Mucosa of rectum (tissue), 2 donors: ENCODE measurements at regions not wholly inside any gene's neighbourhood (a gene's known extent, or its start where the extent isn't known, plus 50 kb on each side); places are given as distances from the start of the nearest gene placed in this dataset.

ENCODE experiments used
- H3K27ac ChIP-seq, 2 donors: one replicate each; pipeline ENCODE4 v1.7.0; 2013; ENCODE audit warnings: inconsistent platforms in 2 of 2, low read depth in 2 of 2, low read length in 2 of 2
- H3K27me3 ChIP-seq, 2 donors: one replicate each; pipeline ENCODE4 v1.7.0; 2013; ENCODE audit warnings: low read length in 2 of 2; ENCODE audit not compliant: control insufficient read depth in 2 of 2, insufficient read depth in 2 of 2
- H3K36me3 ChIP-seq, 2 donors: one replicate each; pipeline ENCODE4 v1.7.0; 2013; ENCODE audit warnings: low read length in 2 of 2; ENCODE audit not compliant: control insufficient read depth in 2 of 2, insufficient read depth in 2 of 2
- H3K4me1 ChIP-seq, 2 donors: one replicate each; pipeline ENCODE4 v1.7.0; 2013; ENCODE audit warnings: low read length in 2 of 2, mild to moderate bottlenecking in 1 of 2; ENCODE audit not compliant: control insufficient read depth in 2 of 2, insufficient read depth in 2 of 2
- H3K4me3 ChIP-seq, 2 donors: one replicate each; pipeline ENCODE4 v1.7.0; 2013; ENCODE audit warnings: low read length in 2 of 2
- H3K9ac ChIP-seq, 2 donors: one replicate each; pipeline ENCODE4 v1.7.0; 2013; ENCODE audit warnings: low read length in 2 of 2, low read depth in 1 of 2, mild to moderate bottlenecking in 1 of 2
- H3K9me3 ChIP-seq, 2 donors: one replicate each; pipeline ENCODE4 v1.7.0; 2013; ENCODE audit warnings: low read length in 2 of 2; ENCODE audit not compliant: control insufficient read depth in 2 of 2
- donor health status: healthy.
- donor health status: Normal muscosa, but diverticular disease.

- H3K27ac ChIP-seq: no peak overlapping the region
- no peaks in the 10 kb centered on the region for H3K4me1 ChIP-seq
- no peaks in the 10 kb centered on the region for H3K36me3 ChIP-seq
- H3K4me3 ChIP-seq: no peak overlapping the region
- H3K9me3 ChIP-seq: peaks cover 0 to 4% of the 10 kb centered on the region in 2 donors
- H3K27me3 ChIP-seq: no peaks in the 10 kb centered on the region
- H3K9ac ChIP-seq: no peak overlapping the region
Measured at GRCh38 chr7:10355816-10356215, 617.9 kb upstream of the PHF14 start.

- no peak overlapping the region for H3K9ac ChIP-seq
- H3K4me3 ChIP-seq: no peak overlapping the region
- H3K9me3 ChIP-seq: peaks cover 0 to 4% of the 10 kb centered on the region in 2 donors
- no peaks in the 10 kb centered on the region for H3K36me3 ChIP-seq
- no peak overlapping the region for H3K27ac ChIP-seq
- H3K27me3 ChIP-seq: no peaks in the 10 kb centered on the region
- no peaks in the 10 kb centered on the region for H3K4me1 ChIP-seq
Measured at GRCh38 chr7:10360050-10360449, 613.6 kb upstream of the PHF14 start.

- Histone ChIP-seq H3K36me3 (no peaks in the 10 kb centered on the region), H3K9me3 (peaks cover 2% of the 10 kb centered on the region in 2 donors), H3K4me3 (no peak overlapping the region)
Measured at GRCh38 chr7:10401793-10402192, 571.9 kb upstream of the PHF14 start.

GRCh38 chr7:10412422-10413019, 561.2 kb upstream of the PHF14 start:
- Histone ChIP-seq H3K9ac (no peak overlapping the region), H3K4me3 (no peak overlapping the region), H3K36me3 (no peaks in the 10 kb centered on the region), H3K4me1 (no peaks in the 10 kb centered on the region), H3K9me3 (no peaks in the 10 kb centered on the region), H3K27ac (no peak overlapping the region), H3K27me3 (no peaks in the 10 kb centered on the region)

More at GRCh38 chr7:10401793-10402192, 571.9 kb upstream of the PHF14 start:
- Histone ChIP-seq H3K27me3 (no peaks in the 10 kb centered on the region), H3K4me1 (no peaks in the 10 kb centered on the region), H3K27ac (no peak overlapping the region), H3K9ac (no peak overlapping the region)

GRCh38 chr7:10418985-10419384, 554.7 kb upstream of the PHF14 start:
- Histone ChIP-seq H3K9ac (no peak overlapping the region), H3K4me1 (no peaks in the 10 kb centered on the region), H3K27ac (no peak overlapping the region), H3K36me3 (no peaks in the 10 kb centered on the region), H3K4me3 (no peak overlapping the region), H3K9me3 (no peaks in the 10 kb centered on the region), H3K27me3 (no peaks in the 10 kb centered on the region)

- Histone ChIP-seq H3K27me3 (no peaks in the 10 kb centered on the region), H3K4me1 (no peaks in the 10 kb centered on the region), H3K9ac (no peak overlapping the region), H3K4me3 (no peak overlapping the region), H3K36me3 (no peaks in the 10 kb centered on the region), H3K9me3 (no peaks in the 10 kb centered on the region), H3K27ac (no peak overlapping the region)
Measured at GRCh38 chr7:10429031-10429430, 544.6 kb upstream of the PHF14 start.

GRCh38 chr7:10429511-10429910, 544.2 kb upstream of the PHF14 start:
- no peaks in the 10 kb centered on the region for H3K36me3 ChIP-seq
- no peaks in the 10 kb centered on the region for H3K9me3 ChIP-seq
- H3K4me1 ChIP-seq: no peaks in the 10 kb centered on the region
- no peaks in the 10 kb centered on the region for H3K27me3 ChIP-seq
- no peak overlapping the region for H3K4me3 ChIP-seq
- H3K9ac ChIP-seq: no peak overlapping the region
- H3K27ac ChIP-seq: no peak overlapping the region

- no peaks in the 10 kb centered on the region for H3K4me1 ChIP-seq
- no peak overlapping the region for H3K4me3 ChIP-seq
- H3K9me3 ChIP-seq: peaks cover 0 to 2% of the 10 kb centered on the region in 2 donors
- H3K9ac ChIP-seq: no peak overlapping the region
- no peaks in the 10 kb centered on the region for H3K36me3 ChIP-seq
- no peak overlapping the region for H3K27ac ChIP-seq
- no peaks in the 10 kb centered on the region for H3K27me3 ChIP-seq
Measured at GRCh38 chr7:10436302-10436701, 537.4 kb upstream of the PHF14 start.

GRCh38 chr7:10439027-10439426, 534.6 kb upstream of the PHF14 start:
- no peaks in the 10 kb centered on the region for H3K27me3 ChIP-seq
- H3K4me1 ChIP-seq: no peaks in the 10 kb centered on the region
- no peak overlapping the region for H3K9ac ChIP-seq
- peaks cover 0 to 2% of the 10 kb centered on the region in 2 donors for H3K9me3 ChIP-seq
- H3K27ac ChIP-seq: no peak overlapping the region
- no peak overlapping the region for H3K4me3 ChIP-seq
- no peaks in the 10 kb centered on the region for H3K36me3 ChIP-seq

GRCh38 chr7:10455936-10456335, 517.7 kb upstream of the PHF14 start:
- H3K27ac ChIP-seq: no peak overlapping the region
- H3K4me1 ChIP-seq: no peaks in the 10 kb centered on the region
- H3K36me3 ChIP-seq: no peaks in the 10 kb centered on the region
- H3K27me3 ChIP-seq: no peaks in the 10 kb centered on the region
- H3K9ac ChIP-seq: no peak overlapping the region
- no peaks in the 10 kb centered on the region for H3K9me3 ChIP-seq
- H3K4me3 ChIP-seq: no peak overlapping the region

GRCh38 chr7:10460474-10460873, 513.2 kb upstream of the PHF14 start:
- no peaks in the 10 kb centered on the region for H3K4me1 ChIP-seq
- no peaks in the 10 kb centered on the region for H3K27me3 ChIP-seq
- no peak overlapping the region for H3K27ac ChIP-seq
- H3K9me3 ChIP-seq: no peaks in the 10 kb centered on the region
- no peak overlapping the region for H3K9ac ChIP-seq
- no peak overlapping the region for H3K4me3 ChIP-seq
- H3K36me3 ChIP-seq: no peaks in the 10 kb centered on the region
